ENCODE measurements at regions not wholly inside any gene's neighbourhood (a gene's known extent, or its start where the extent isn't known, plus 50 kb on each side); places are given as distances from the start of the nearest gene placed in this dataset.
"Not testable (repeated sequence)": the region's sequence is repeated elsewhere in the genome, so short reads cannot be mapped to it uniquely, and the experiment has no call there.

DNA sequence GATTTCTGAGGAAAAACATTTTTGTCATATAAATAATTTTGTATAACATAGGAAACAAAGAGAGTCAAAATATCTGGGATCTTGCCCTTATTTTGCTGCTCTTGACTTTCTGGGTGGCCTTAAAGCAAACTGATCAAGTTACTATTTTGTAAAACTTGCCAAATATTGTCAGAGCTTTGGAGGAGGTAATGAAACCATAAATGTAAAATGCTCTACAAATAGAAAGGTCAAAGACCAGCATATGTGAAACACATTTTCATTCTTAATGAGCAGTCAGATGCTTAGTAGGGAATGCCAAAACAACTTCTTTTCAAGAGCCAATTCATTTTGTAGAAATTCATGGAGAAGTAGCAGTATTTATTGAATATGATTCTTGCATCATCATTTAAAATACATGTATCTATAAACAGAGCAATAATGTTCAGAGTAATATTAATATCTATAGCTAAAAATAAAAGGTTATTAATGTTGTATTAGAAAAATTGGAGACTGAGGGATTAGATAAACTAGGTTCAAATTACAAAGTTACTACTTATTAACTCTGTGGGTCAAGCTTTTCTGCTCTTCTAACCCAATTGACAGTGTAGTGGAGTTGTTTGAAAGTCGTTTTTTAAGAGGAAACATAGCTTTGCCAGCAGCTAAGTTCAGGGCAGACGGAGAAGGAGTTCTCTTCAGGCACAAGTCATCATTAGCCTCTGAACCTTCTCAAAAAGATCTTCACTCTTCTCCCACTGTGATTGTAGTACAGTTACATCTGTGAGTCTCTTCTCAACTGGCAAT is 2053.1 kb downstream of the EFNA5 start:
- H3K36me3 ChIP-seq, result no peaks in the 10 kb centered on the region
- TF ChIP-seq CTCF (IDR thresholded peaks at IDR 0.05), result no peak
- intact Hi-C loops (cut with DNase I; ENCODE audit: low total_unique reads), result no loop called here
- no peak overlapping the region for H3K4me3 ChIP-seq
- H3K9me3 ChIP-seq, result no peaks in the 10 kb centered on the region
- no peak overlapping the region for H3K27ac ChIP-seq
- DNase-seq, result no peak
- H3K27me3 ChIP-seq, result no peaks in the 10 kb centered on the region
- no peaks in the 10 kb centered on the region for H3K4me1 ChIP-seq

DNA sequence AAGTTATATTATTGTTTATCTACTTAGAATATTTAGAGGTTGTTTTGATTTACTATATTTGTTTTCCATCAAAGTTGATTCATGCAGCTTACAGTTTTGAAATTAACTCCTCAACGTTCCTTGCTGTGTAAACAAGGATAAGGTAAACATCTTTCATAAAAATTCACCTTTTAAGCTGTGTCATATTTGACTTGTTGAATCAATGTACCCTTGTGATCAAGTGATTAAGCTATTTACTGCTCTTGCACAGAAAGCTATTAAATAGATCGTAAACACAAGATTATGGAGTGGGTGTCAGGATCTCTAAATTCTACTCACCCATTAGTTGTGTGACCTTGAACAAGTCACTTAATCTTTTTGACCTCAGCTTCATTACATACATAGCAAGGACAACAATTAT is 2054.0 kb upstream of the NUDT12 start:
- no peaks in the 10 kb centered on the region for H3K27me3 ChIP-seq
- no peaks in the 10 kb centered on the region for H3K4me1 ChIP-seq
- H3K4me3 ChIP-seq, result no peak overlapping the region
- H3K9me3 ChIP-seq, result no peaks in the 10 kb centered on the region
- TF ChIP-seq CTCF (IDR thresholded peaks at IDR 0.05), result no peak
- H3K27ac ChIP-seq, result no peak overlapping the region
- no peaks in the 10 kb centered on the region for H3K36me3 ChIP-seq
- intact Hi-C loops (cut with DNase I; ENCODE audit: low total_unique reads), result no loop called here
- DNase-seq, result no peak

DNA sequence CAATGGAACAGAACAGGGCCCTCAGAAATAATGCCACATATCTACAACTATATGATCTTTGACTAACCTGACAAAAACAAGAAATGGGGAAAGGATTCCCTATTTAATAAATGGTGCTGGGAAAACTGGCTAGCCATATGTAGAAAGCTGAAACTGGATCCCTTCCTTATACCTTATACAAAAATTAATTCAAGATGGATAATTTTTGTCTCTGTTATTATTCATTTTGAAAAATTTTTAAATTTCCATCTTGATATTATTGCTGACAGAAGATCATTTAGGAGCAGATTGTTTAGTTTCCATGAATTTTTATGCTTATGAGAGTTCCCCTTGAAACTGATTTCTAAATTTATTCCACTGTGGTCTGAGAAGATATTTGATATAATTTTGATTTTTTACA is 2039.8 kb upstream of the NUDT12 start:
- H3K36me3 ChIP-seq; H3K4me1 ChIP-seq; DNase-seq; intact Hi-C loops (cut with DNase I; ENCODE audit: low total_unique reads); H3K4me3 ChIP-seq; H3K27me3 ChIP-seq; H3K27ac ChIP-seq: not testable (repeated sequence)
- H3K9me3 ChIP-seq, result peaks cover 0 to 20% (median 12%) of the 10 kb centered on the region in 3 donors

GRCh38 chr5:105593011-105593760 is 2030.6 kb upstream of the NUDT12 start:
- DNase-seq, result no peak
- Histone ChIP-seq H3K27ac (no peak overlapping the region), H3K36me3 (no peaks in the 10 kb centered on the region), H3K4me3 (no peak overlapping the region), H3K9me3 (no peaks in the 10 kb centered on the region), H3K27me3 (no peaks in the 10 kb centered on the region), H3K4me1 (no peaks in the 10 kb centered on the region)
- intact Hi-C loops (cut with DNase I; ENCODE audit: low total_unique reads), result no loop called here
- TF ChIP-seq CTCF (IDR thresholded peaks at IDR 0.05), result no peak

GRCh38 chr5:105587963-105588662 is 2025.5 kb upstream of the NUDT12 start:
- H3K9me3 ChIP-seq, result peaks cover 0 to 5% (median 0%) of the 10 kb centered on the region in 3 donors
- no peak overlapping the region for H3K27ac ChIP-seq
- no peak for TF ChIP-seq CTCF (IDR thresholded peaks at IDR 0.05)
- intact Hi-C loops (cut with DNase I; ENCODE audit: low total_unique reads), result no loop called here
- H3K27me3 ChIP-seq, result no peaks in the 10 kb centered on the region
- no peaks in the 10 kb centered on the region for H3K36me3 ChIP-seq
- DNase-seq, result no peak
- H3K4me1 ChIP-seq, result no peaks in the 10 kb centered on the region
- no peak overlapping the region for H3K4me3 ChIP-seq
